Activated CD8-positive, alpha-beta T cell treated with anti-CD3 and anti-CD28 coated beads, Interleukin-2, amount 10 ng/mL, durations not matched to agents 7 days and 5 days (primary cell): ENCODE measurements at regions not wholly inside any gene's neighbourhood (a gene's known extent, or its start where the extent isn't known, plus 50 kb on each side); places are given as distances from the start of the nearest gene placed in this dataset.

ENCODE experiments used
- ATAC-seq: fragments of 150-1000 bp; cut with Tn5 transposase; one replicate; pipeline ENCODE4 v1.10.0; 2021; ENCODE audit warnings: moderate library complexity
- CTCF ChIA-PET: fragments of 350-600 bp; sonication (Branson Sonifier 250); formaldehyde crosslinking; loops from one replicate; lab custom pipeline; 2021; ENCODE audit warnings: antibody characterized with exemption; lab: Charles Lee
- POLR2A ChIA-PET: fragments of 350-600 bp; sonication (Branson Sonifier 250); formaldehyde crosslinking; loops from one replicate; lab custom pipeline; 2021; ENCODE audit warnings: antibody characterized with exemption; lab: Charles Lee
- DNase-seq: peaks from one replicate; pipeline ENCODE4 v3.0.0-alpha.2; 2020
- H3K27ac Mint-ChIP-seq: one replicate; pipeline ENCODE4 v1.8.0; 2021; ENCODE audit warnings: mild to moderate bottlenecking, mixed read lengths
- H3K27me3 Mint-ChIP-seq: one replicate; pipeline ENCODE4 v1.8.0; 2021; ENCODE audit warnings: low read depth, mixed read lengths
- H3K36me3 Mint-ChIP-seq: one replicate; pipeline ENCODE4 v1.8.0; 2021; ENCODE audit warnings: low read depth, mixed read lengths
- H3K4me1 Mint-ChIP-seq: one replicate; pipeline ENCODE4 v1.8.0; 2021; ENCODE audit warnings: low read depth, mixed read lengths
- H3K4me3 Mint-ChIP-seq: one replicate; pipeline ENCODE4 v1.8.0; 2021; ENCODE audit warnings: mild to moderate bottlenecking, mixed read lengths
- H3K9me3 Mint-ChIP-seq: one replicate; pipeline ENCODE4 v1.8.0; 2022; ENCODE audit warnings: mixed read lengths; ENCODE audit not compliant: insufficient read depth

DNA sequence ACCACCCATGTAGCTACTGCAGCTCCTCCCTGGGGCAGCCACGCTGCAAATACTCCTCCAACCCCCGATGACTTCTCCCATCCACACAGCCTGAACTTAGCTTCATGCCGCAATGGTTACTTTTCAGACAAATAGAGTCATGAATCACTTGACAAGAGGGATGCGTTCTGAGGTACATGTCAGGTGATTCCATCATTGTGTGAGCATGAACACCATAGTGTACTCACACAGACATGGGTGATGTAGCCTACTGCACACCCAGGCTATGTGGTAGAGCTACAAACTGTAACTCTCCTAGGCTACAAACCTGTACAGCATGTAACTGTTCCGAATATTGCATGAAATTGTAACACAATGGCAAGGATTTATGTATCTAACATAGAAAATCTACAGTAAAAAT is 298.5 kb upstream of the SLC35B3 start:
- no peak for DNase-seq
- no peaks in the 10 kb centered on the region for H3K36me3 Mint-ChIP-seq
- POLR2A ChIA-PET = no interaction called here
- ATAC-seq = no peak
- H3K27me3 Mint-ChIP-seq = no peaks in the 10 kb centered on the region
- CTCF ChIA-PET = no interaction called here
- peaks cover 4% of the 10 kb centered on the region for H3K4me1 Mint-ChIP-seq
- H3K9me3 Mint-ChIP-seq = peaks cover 4% of the 10 kb centered on the region
- no peak overlapping the region for H3K4me3 Mint-ChIP-seq
- no peak overlapping the region for H3K27ac Mint-ChIP-seq

- DNase-seq (no peak), ATAC-seq (no peak)
- Mint-ChIP-seq H3K4me3 (no peak overlapping the region), H3K36me3 (no peaks in the 10 kb centered on the region), H3K27ac (no peak overlapping the region), H3K4me1 (peaks cover 4% of the 10 kb centered on the region), H3K27me3 (no peaks in the 10 kb centered on the region), H3K9me3 (no peaks in the 10 kb centered on the region)
- CTCF ChIA-PET = no interaction called here
- POLR2A ChIA-PET = no interaction called here
These were observed 296.5 kb upstream of the SLC35B3 start for GRCh38 chr6:8731874-8732273.

DNA sequence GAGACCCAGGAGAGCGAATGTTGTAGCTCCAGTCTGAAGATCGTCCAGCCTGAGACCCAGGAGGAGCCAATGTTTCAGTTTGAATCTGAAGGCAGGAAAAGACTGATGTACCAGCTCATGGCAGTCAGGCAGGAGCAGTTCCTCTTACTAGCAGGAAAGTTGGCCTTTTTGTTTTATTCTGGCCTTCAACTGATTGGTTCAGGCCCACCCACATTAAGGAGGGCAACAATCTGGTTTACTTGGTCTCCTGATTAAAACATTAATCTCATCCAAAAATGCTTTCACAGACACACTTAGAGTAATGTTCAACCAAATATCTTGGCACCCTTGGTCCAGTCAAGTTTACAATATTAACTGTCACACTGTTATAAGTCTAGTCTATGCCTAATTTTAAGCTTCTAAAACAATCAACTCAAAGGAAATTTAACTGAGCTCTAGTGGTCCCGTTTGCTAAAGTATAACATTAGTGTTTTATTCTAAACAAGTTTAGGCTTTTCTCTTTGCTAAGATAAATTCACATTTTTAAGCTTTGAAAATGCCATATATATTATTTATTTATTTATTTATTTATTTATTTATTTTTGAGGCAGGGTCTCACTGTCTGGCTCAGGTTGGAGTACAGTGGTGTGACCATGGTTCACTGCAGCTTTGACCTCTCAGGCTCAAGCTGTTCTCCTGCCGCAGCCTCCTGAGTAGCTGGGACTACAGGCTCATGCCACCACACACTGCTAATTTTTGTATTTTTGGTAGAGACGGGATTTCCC is 275.5 kb upstream of the SLC35B3 start:
- no peaks in the 10 kb centered on the region for H3K4me1 Mint-ChIP-seq
- CTCF ChIA-PET = no interaction called here
- POLR2A ChIA-PET = no interaction called here
- H3K36me3 Mint-ChIP-seq = no peaks in the 10 kb centered on the region
- no peak overlapping the region for H3K27ac Mint-ChIP-seq
- DNase-seq (no peak), ATAC-seq (no peak)
- no peak overlapping the region for H3K4me3 Mint-ChIP-seq
- H3K9me3 Mint-ChIP-seq = no peaks in the 10 kb centered on the region
- H3K27me3 Mint-ChIP-seq = no peaks in the 10 kb centered on the region

- no peaks in the 10 kb centered on the region for H3K4me1 Mint-ChIP-seq
- H3K36me3 Mint-ChIP-seq = no peaks in the 10 kb centered on the region
- H3K27me3 Mint-ChIP-seq = no peaks in the 10 kb centered on the region
- no peak for ATAC-seq
- DNase-seq = no peak
- no peak overlapping the region for H3K27ac Mint-ChIP-seq
- no peaks in the 10 kb centered on the region for H3K9me3 Mint-ChIP-seq
- no peak overlapping the region for H3K4me3 Mint-ChIP-seq
- ChIA-PET CTCF (no interaction called here), POLR2A (no interaction called here)
These were observed 272.8 kb upstream of the SLC35B3 start for GRCh38 chr6:8707956-8708772.

- DNase-seq (no peak), ATAC-seq (no peak)
- Mint-ChIP-seq H3K27ac (no peak overlapping the region), H3K4me1 (no peaks in the 10 kb centered on the region), H3K27me3 (no peaks in the 10 kb centered on the region), H3K36me3 (no peaks in the 10 kb centered on the region), H3K4me3 (no peak overlapping the region), H3K9me3 (peaks cover 3% of the 10 kb centered on the region)
- POLR2A ChIA-PET = no interaction called here
- CTCF ChIA-PET = interaction anchor here (1.4 kb wide), 1 partner anchor 11 kb away, joined by 4 read pairs; no protein-coding TSS in a partner anchor
These were observed 272.0 kb upstream of the SLC35B3 start for GRCh38 chr6:8707369-8707768.

- Mint-ChIP-seq H3K36me3 (no peaks in the 10 kb centered on the region), H3K4me1 (no peaks in the 10 kb centered on the region), H3K27me3 (no peaks in the 10 kb centered on the region), H3K27ac (no peak overlapping the region), H3K9me3 (peaks cover 9% of the 10 kb centered on the region), H3K4me3 (no peak overlapping the region)
- ATAC-seq = no peak
- CTCF ChIA-PET = no interaction called here
- POLR2A ChIA-PET = no interaction called here
- DNase-seq = no peak
These were observed 270.2 kb upstream of the SLC35B3 start for GRCh38 chr6:8705435-8706020.

GRCh38 chr6:8703059-8703458 is 267.7 kb upstream of the SLC35B3 start:
- Mint-ChIP-seq H3K36me3 (no peaks in the 10 kb centered on the region), H3K4me1 (no peaks in the 10 kb centered on the region), H3K27ac (no peak overlapping the region), H3K9me3 (peaks cover 9% of the 10 kb centered on the region), H3K4me3 (no peak overlapping the region), H3K27me3 (no peaks in the 10 kb centered on the region)
- DNase-seq (no peak), ATAC-seq (no peak)
- POLR2A ChIA-PET = no interaction called here
- CTCF ChIA-PET = no interaction called here

- Mint-ChIP-seq H3K27ac (no peak overlapping the region), H3K4me3 (no peak overlapping the region), H3K36me3 (no peaks in the 10 kb centered on the region), H3K27me3 (no peaks in the 10 kb centered on the region), H3K4me1 (no peaks in the 10 kb centered on the region), H3K9me3 (peaks cover 3% of the 10 kb centered on the region)
- POLR2A ChIA-PET = no interaction called here
- DNase-seq (no peak), ATAC-seq (no peak)
- CTCF ChIA-PET = no interaction called here
These were observed 253.5 kb upstream of the SLC35B3 start for GRCh38 chr6:8688821-8689220.

GRCh38 chr6:8686077-8686476 is 250.7 kb upstream of the SLC35B3 start:
- DNase-seq = no peak
- Mint-ChIP-seq H3K36me3 (no peaks in the 10 kb centered on the region), H3K9me3 (peaks cover 3% of the 10 kb centered on the region), H3K4me1 (no peaks in the 10 kb centered on the region), H3K4me3 (no peak overlapping the region), H3K27ac (no peak overlapping the region), H3K27me3 (no peaks in the 10 kb centered on the region)
- ATAC-seq = no peak
- ChIA-PET CTCF (no interaction called here), POLR2A (no interaction called here)

- ChIA-PET CTCF (no interaction called here), POLR2A (no interaction called here)
- DNase-seq = no peak
- no peaks in the 10 kb centered on the region for H3K4me1 Mint-ChIP-seq
- no peak overlapping the region for H3K4me3 Mint-ChIP-seq
- ATAC-seq = no peak
- H3K27me3 Mint-ChIP-seq = no peaks in the 10 kb centered on the region
- H3K27ac Mint-ChIP-seq = no peak overlapping the region
- H3K36me3 Mint-ChIP-seq = no peaks in the 10 kb centered on the region
- H3K9me3 Mint-ChIP-seq = peaks cover 3% of the 10 kb centered on the region
These were observed 247.9 kb upstream of the SLC35B3 start for GRCh38 chr6:8683204-8683603.

DNA sequence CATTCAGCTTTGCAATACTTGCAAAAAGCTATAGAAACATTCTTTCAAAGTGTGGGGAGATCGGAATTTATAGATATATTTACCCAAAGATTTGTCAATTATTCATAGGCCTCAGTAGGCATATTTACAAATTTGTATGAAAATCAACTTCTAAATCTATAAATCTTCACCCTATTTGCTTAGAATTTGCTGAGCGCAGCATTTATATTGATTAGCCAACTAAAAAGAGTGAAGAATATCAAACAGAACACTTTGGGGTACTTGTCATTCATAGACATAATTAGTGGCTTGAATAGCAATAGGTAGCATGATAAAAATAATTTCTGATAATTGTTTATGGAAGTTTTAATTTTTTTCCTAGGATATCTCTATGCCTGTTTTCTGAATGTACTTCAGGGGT is 244.5 kb upstream of the SLC35B3 start:
- DNase-seq (no peak), ATAC-seq (no peak)
- no peaks in the 10 kb centered on the region for H3K27me3 Mint-ChIP-seq
- no peak overlapping the region for H3K4me3 Mint-ChIP-seq
- H3K4me1 Mint-ChIP-seq = no peaks in the 10 kb centered on the region
- ChIA-PET CTCF (no interaction called here), POLR2A (no interaction called here)
- H3K9me3 Mint-ChIP-seq = no peaks in the 10 kb centered on the region
- H3K36me3 Mint-ChIP-seq = no peaks in the 10 kb centered on the region
- no peak overlapping the region for H3K27ac Mint-ChIP-seq

DNA sequence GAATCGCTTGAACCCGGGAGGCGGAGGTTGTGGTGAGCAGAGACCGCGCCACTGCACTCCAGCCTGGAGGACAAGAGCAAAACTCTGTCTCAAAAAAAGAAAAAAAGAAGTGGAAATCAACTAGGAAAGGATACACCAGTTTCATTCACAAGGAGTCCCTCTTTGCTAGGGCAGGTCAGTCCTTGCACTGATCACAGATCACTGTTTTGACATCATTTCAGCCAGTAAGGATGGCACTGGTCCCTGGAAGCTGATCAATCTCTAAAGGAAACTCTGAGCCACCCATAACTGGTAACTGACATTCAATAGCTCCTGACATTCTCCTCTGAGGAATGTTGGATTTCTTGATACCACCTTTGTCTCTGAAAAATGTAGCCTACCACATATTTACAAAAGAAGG is 243.1 kb upstream of the SLC35B3 start:
- Mint-ChIP-seq H3K4me3 (no peak overlapping the region), H3K27me3 (no peaks in the 10 kb centered on the region), H3K4me1 (no peaks in the 10 kb centered on the region), H3K27ac (no peak overlapping the region), H3K9me3 (no peaks in the 10 kb centered on the region), H3K36me3 (no peaks in the 10 kb centered on the region)
- CTCF ChIA-PET = no interaction called here
- no peak for ATAC-seq
- no peak for DNase-seq
- POLR2A ChIA-PET = no interaction called here
